SU-DHL-6 (cell line): ENCODE measurements at regions not wholly inside any gene's neighbourhood (a gene's known extent, or its start where the extent isn't known, plus 50 kb on each side); places are given as distances from the start of the nearest gene placed in this dataset.

Experiments used
- H2AFZ ChIP-seq: fragments of 200-600 bp; sonication (generic); 2 replicates; pipeline ENCODE4 v1.6.1; 2014; ENCODE audit warnings: low read depth, mild to moderate bottlenecking, moderate library complexity, mixed read lengths, antibody characterized with exemption, low read length; ENCODE audit not compliant: severe bottlenecking
- H3F3A ChIP-seq: fragments of 200-600 bp; shearing (Covaris generic); 2 replicates; pipeline ENCODE4 v1.6.0; 2016; ENCODE audit warnings: antibody characterized with exemption, mild to moderate bottlenecking; ENCODE audit not compliant: insufficient read depth
- H3K27ac ChIP-seq: fragments of 200-600 bp; sonication (generic); 2 replicates; pipeline ENCODE4 v1.5.1; 2016; ENCODE audit warnings: low read depth, mild to moderate bottlenecking, low read length, moderate library complexity, mixed read lengths
- H3K27me3 ChIP-seq: fragments of 200-600 bp; sonication (generic), shearing (Covaris generic); 2 replicates; pipeline ENCODE4 v1.6.0; 2014; ENCODE audit warnings: mild to moderate bottlenecking, low read length
- H3K36me3 ChIP-seq: fragments of 200-600 bp; sonication (generic); 2 replicates; pipeline ENCODE4 v1.6.1; 2014; ENCODE audit warnings: mild to moderate bottlenecking, low read length, mixed read lengths
- H3K4me2 ChIP-seq: fragments of 300-600, 200-600 bp; shearing (Covaris generic), sonication (generic); 2 replicates; pipeline ENCODE4 v1.6.0; 2014; ENCODE audit warnings: low read length, low read depth, mild to moderate bottlenecking; ENCODE audit not compliant: poor library complexity, severe bottlenecking
- H3K4me3 ChIP-seq: fragments of 200-600 bp; sonication (generic); 2 replicates; pipeline ENCODE4 v1.5.1; 2014; ENCODE audit warnings: antibody characterized with exemption, low read length, mild to moderate bottlenecking, mixed read lengths; ENCODE audit not compliant: insufficient read depth, poor library complexity, severe bottlenecking
- H3K79me2 ChIP-seq: fragments of 200-600 bp; sonication (generic); 2 replicates; pipeline ENCODE4 v1.6.1; 2014; ENCODE audit warnings: mild to moderate bottlenecking, low read length, moderate library complexity; ENCODE audit not compliant: insufficient read depth
- H3K9ac ChIP-seq: fragments of 200-600 bp; sonication (generic); 2 replicates; pipeline ENCODE4 v1.7.0; 2014; ENCODE audit warnings: mild to moderate bottlenecking, low read length
- H3K9me2 ChIP-seq: fragments of 200-600 bp; sonication (generic); replicated peaks from 2 replicates; pipeline ENCODE4 v1.6.1; 2014; ENCODE audit warnings: low read length; ENCODE audit not compliant: insufficient read depth
- H3K9me3 ChIP-seq: fragments of 200-600 bp; sonication (generic); 2 replicates; pipeline ENCODE4 v1.6.1; 2014; ENCODE audit warnings: low read length, mixed read lengths; ENCODE audit not compliant: insufficient read depth
- H4K20me1 ChIP-seq: fragments of 200-600 bp; sonication (generic); 2 replicates; pipeline ENCODE4 v1.6.1; 2014; ENCODE audit warnings: low read depth, mild to moderate bottlenecking, antibody characterized with exemption, low read length, moderate library complexity, mixed read lengths
- CTCF ChIP-seq: fragments of 200-600 bp; sonication (generic); IDR thresholded peaks from one replicate; pipeline ENCODE4 v1.5.1; 2017; ENCODE audit warnings: antibody characterized with exemption, mild to moderate bottlenecking, low read length, moderate library complexity; ENCODE audit not compliant: insufficient read depth, poor library complexity, severe bottlenecking
- EZH2phosphoT487 ChIP-seq: fragments of 200-600 bp; sonication (generic), shearing (Covaris generic); conservative IDR thresholded peaks from 2 replicates; pipeline ENCODE4 v1.6.1; 2018; ENCODE audit warnings: mild to moderate bottlenecking, antibody characterized with exemption, low read length, moderate library complexity, mixed read lengths

- no peaks in the 10 kb centered on the region for H3K36me3 ChIP-seq
- no peaks in the 10 kb centered on the region for H3K79me2 ChIP-seq
- H3K9me3 ChIP-seq, result no peaks in the 10 kb centered on the region
- H2AFZ ChIP-seq, result no peak overlapping the region
- H3K27me3 ChIP-seq, result no peaks in the 10 kb centered on the region
- H4K20me1 ChIP-seq, result no peaks in the 10 kb centered on the region
- no peaks in the 10 kb centered on the region for H3K9me2 ChIP-seq
- H3K4me2 ChIP-seq, result no peak overlapping the region
- H3K4me3 ChIP-seq, result no peak overlapping the region
- H3F3A ChIP-seq, result no peaks in the 10 kb centered on the region
- H3K9ac ChIP-seq, result no peak overlapping the region
- TF ChIP-seq EZH2phosphoT487, result no peak
- TF ChIP-seq CTCF, result no peak
- no peak overlapping the region for H3K27ac ChIP-seq
Measured at GRCh38 chr13:29980339-29980738, 129.9 kb upstream of the UBL3 start.

GRCh38 chr13:29978211-29978610 lies 127.8 kb upstream of the UBL3 start:
- no peaks in the 10 kb centered on the region for H3K36me3 ChIP-seq
- no peak for TF ChIP-seq EZH2phosphoT487
- TF ChIP-seq CTCF, result no peak
- no peaks in the 10 kb centered on the region for H3F3A ChIP-seq

GRCh38 chr13:29977476-29978120 lies 127.2 kb upstream of the UBL3 start:
- H3F3A ChIP-seq, result no peaks in the 10 kb centered on the region

More at GRCh38 chr13:29978211-29978610, 127.8 kb upstream of the UBL3 start:
- no peak overlapping the region for H3K9ac ChIP-seq
- no peak overlapping the region for H2AFZ ChIP-seq
- no peaks in the 10 kb centered on the region for H3K27me3 ChIP-seq
- H3K4me3 ChIP-seq, result no peak overlapping the region
- H3K4me2 ChIP-seq, result no peak overlapping the region
- no peaks in the 10 kb centered on the region for H3K9me3 ChIP-seq
- H3K79me2 ChIP-seq, result no peaks in the 10 kb centered on the region
- H4K20me1 ChIP-seq, result no peaks in the 10 kb centered on the region
- H3K27ac ChIP-seq, result no peak overlapping the region
- no peaks in the 10 kb centered on the region for H3K9me2 ChIP-seq

More at GRCh38 chr13:29977476-29978120, 127.2 kb upstream of the UBL3 start:
- H3K79me2 ChIP-seq, result no peaks in the 10 kb centered on the region
- no peak overlapping the region for H3K4me3 ChIP-seq
- no peak overlapping the region for H3K9ac ChIP-seq
- no peak overlapping the region for H3K4me2 ChIP-seq
- no peaks in the 10 kb centered on the region for H3K27me3 ChIP-seq
- no peaks in the 10 kb centered on the region for H3K36me3 ChIP-seq
- no peak for TF ChIP-seq CTCF
- TF ChIP-seq EZH2phosphoT487, result no peak
- H4K20me1 ChIP-seq, result no peaks in the 10 kb centered on the region
- no peaks in the 10 kb centered on the region for H3K9me3 ChIP-seq
- H3K9me2 ChIP-seq, result no peaks in the 10 kb centered on the region
- H3K27ac ChIP-seq, result no peak overlapping the region
- H2AFZ ChIP-seq, result no peak overlapping the region
